WTC11 (cell line): ENCODE measurements at regions not wholly inside any gene's neighbourhood (a gene's known extent, or its start where the extent isn't known, plus 50 kb on each side); places are given as distances from the start of the nearest gene placed in this dataset.

Source experiments
- CTCF ChIP-seq: fragments of 200-600 bp; IDR thresholded peaks from 2 replicates; pipeline ENCODE4 v1.8.0; 2022; ENCODE audit warnings: antibody characterized with exemption
- ELF4 ChIP-seq: sonication (generic); formaldehyde crosslinking; IDR thresholded peaks from 2 replicates; pipeline ENCODE4 v1.8.1; 2022; ENCODE audit warnings: low read depth, mild to moderate bottlenecking, moderate library complexity, missing genetic modification reagents
- ESRRA ChIP-seq: sonication (generic); formaldehyde crosslinking; IDR thresholded peaks from 2 replicates; pipeline ENCODE4 v1.8.1; 2022; ENCODE audit warnings: mild to moderate bottlenecking, missing genetic modification reagents, borderline replicate concordance
- GABPB1 ChIP-seq: sonication (generic); formaldehyde crosslinking; IDR thresholded peaks from 2 replicates; pipeline ENCODE4 v1.8.1; 2023; ENCODE audit warnings: mild to moderate bottlenecking, missing genetic modification reagents
- ZNF121 ChIP-seq: sonication (generic); formaldehyde crosslinking; IDR thresholded peaks from 2 replicates; pipeline ENCODE4 v1.8.0; 2023; ENCODE audit warnings: missing genetic modification reagents
- ZNF425 ChIP-seq: fragments of 250-450 bp; sonication (Bioruptor Pico); conservative IDR thresholded peaks from 2 replicates; pipeline ENCODE4 v1.9.0; 2021; ENCODE audit warnings: mild to moderate bottlenecking

GRCh38 chr3:144049374-144049773 lies 77.8 kb downstream of the DIPK2A start:
- no peak for TF ChIP-seq ZNF121
- TF ChIP-seq ELF4 (CRISPR knock-in tag), result no peak
- no peak for TF ChIP-seq CTCF
- TF ChIP-seq ESRRA (CRISPR knock-in tag), result no peak
- TF ChIP-seq ZNF425 (CRISPR knock-in tag), result no peak
- TF ChIP-seq GABPB1 (CRISPR knock-in tag), result no peak
